IPS-20b (cell line): ENCODE measurements at regions not wholly inside any gene's neighbourhood (a gene's known extent, or its start where the extent isn't known, plus 50 kb on each side); places are given as distances from the start of the nearest gene placed in this dataset.

Experiments
- H3K27ac ChIP-seq: one replicate; pipeline ENCODE4 v1.5.1; 2013; ENCODE audit warnings: low read length
- H3K27me3 ChIP-seq: 2 replicates; pipeline ENCODE4 v1.6.1; 2013; ENCODE audit warnings: mild to moderate bottlenecking, low read length, inconsistent platforms; ENCODE audit not compliant: insufficient read depth
- H3K36me3 ChIP-seq: 2 replicates; pipeline ENCODE4 v1.6.1; 2013; ENCODE audit warnings: low read depth, mild to moderate bottlenecking, inconsistent platforms, low read length, moderate library complexity; ENCODE audit not compliant: insufficient read depth
- H3K4me1 ChIP-seq: 2 replicates; pipeline ENCODE4 v1.6.1; 2013; ENCODE audit warnings: mild to moderate bottlenecking, control low read depth, inconsistent platforms, low read length, moderate library complexity; ENCODE audit not compliant: insufficient read depth
- H3K4me3 ChIP-seq: 2 replicates; pipeline ENCODE4 v1.5.1; 2013; ENCODE audit warnings: mild to moderate bottlenecking, low read length, inconsistent platforms
- H3K9ac ChIP-seq: 2 replicates; pipeline ENCODE4 v1.6.1; 2013; ENCODE audit warnings: low read depth, mild to moderate bottlenecking, inconsistent platforms, low read length, moderate library complexity
- H3K9me3 ChIP-seq: 2 replicates; pipeline ENCODE4 v1.6.1; 2013; ENCODE audit warnings: mild to moderate bottlenecking, low read depth, low read length, inconsistent platforms; ENCODE audit not compliant: insufficient read depth

DNA sequence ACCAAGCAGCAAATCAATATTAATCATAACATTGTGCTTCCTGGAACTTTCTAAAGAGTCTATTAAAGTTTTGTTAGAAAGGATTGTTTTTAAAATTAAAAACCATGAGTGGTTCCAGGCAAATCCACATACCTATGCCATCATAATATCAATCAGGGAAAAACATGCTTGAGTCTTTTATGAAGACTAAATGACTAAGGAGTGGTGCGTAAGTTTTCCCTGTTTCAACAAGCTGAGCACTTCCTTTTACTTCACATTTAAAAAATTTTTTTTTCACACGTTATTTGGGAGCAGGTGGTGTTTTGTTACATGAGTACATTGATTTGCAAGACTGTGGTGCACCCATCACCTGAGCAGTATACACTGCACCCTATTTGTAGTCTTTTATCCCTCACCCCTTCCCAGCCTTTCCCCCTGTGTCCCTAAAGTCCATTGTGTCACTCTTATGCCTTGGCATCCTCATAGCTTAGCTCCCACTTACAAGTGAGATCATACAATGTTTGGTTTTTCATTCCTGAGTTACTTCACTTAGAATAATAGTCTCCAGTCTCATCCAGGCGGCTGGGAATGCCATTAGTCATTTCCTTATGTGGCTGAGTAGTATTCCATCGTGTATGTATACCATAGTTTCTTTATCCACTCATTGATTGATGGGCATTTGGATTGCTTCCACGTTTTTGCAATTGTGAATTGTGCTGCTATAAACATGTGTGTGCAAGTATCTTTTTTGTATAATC is 1190.3 kb upstream of the RAG2 start:
- Histone ChIP-seq H3K4me1 (no peaks in the 10 kb centered on the region), H3K27ac (no peak overlapping the region), H3K27me3 (no peaks in the 10 kb centered on the region), H3K36me3 (no peaks in the 10 kb centered on the region), H3K9me3 (peaks cover 5% of the 10 kb centered on the region), H3K4me3 (no peak overlapping the region), H3K9ac (no peak overlapping the region)

DNA sequence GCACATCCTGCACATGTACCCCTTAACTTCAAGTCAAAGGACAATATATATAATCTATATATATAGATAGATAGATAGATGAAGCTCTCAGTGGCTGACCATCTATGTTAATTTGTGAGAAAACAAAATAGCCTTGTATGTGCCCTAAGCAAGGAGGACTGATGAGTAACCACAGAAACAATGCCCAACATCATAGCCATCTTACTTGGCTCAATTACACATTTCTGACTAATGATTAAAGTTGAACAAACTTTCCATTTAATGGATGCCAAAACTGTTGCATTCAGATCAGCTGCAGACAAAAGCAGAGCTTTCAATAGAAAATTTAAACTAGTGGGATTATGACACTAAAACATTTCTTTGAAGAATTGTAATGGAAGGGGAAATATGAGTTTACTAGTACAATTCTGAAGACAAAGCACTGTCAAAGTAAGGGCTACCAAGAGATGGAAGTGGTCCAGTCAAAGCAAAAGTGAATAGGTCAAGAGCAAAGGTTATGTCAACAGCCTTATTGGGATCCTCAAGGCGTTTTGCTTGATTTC is 1188.2 kb upstream of the RAG2 start:
- H3K4me3 ChIP-seq, result no peak overlapping the region
- H3K27ac ChIP-seq, result no peak overlapping the region
- H3K4me1 ChIP-seq, result no peaks in the 10 kb centered on the region
- no peak overlapping the region for H3K9ac ChIP-seq
- H3K9me3 ChIP-seq, result peaks cover 6% of the 10 kb centered on the region
- H3K36me3 ChIP-seq, result no peaks in the 10 kb centered on the region
- no peaks in the 10 kb centered on the region for H3K27me3 ChIP-seq

DNA sequence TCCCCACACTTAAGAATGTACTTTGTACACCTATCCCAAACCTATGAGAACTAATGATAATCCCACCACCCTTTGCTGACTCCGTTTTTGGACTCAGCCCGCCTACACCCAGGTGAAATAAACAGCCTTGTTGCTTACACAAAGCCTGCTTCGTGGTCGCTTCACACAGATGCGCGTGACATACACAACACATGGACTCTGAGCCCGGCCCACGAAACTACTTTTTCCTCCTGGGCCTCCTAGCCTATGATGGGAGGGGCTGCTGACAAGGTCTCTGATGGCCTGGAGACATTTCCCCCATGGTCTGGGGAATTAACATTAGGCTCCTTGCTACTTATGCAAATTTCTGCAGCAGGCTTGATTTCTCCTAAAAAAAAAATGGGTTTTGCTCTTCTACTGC is 1176.4 kb upstream of the RAG2 start:
- no peak overlapping the region for H3K9ac ChIP-seq
- H3K27me3 ChIP-seq, result no peaks in the 10 kb centered on the region
- H3K4me1 ChIP-seq, result no peaks in the 10 kb centered on the region
- no peaks in the 10 kb centered on the region for H3K36me3 ChIP-seq
- no peak overlapping the region for H3K4me3 ChIP-seq
- H3K27ac ChIP-seq, result no peak overlapping the region
- H3K9me3 ChIP-seq, result no peaks in the 10 kb centered on the region; the same call in 1 of the 2 replicates

DNA sequence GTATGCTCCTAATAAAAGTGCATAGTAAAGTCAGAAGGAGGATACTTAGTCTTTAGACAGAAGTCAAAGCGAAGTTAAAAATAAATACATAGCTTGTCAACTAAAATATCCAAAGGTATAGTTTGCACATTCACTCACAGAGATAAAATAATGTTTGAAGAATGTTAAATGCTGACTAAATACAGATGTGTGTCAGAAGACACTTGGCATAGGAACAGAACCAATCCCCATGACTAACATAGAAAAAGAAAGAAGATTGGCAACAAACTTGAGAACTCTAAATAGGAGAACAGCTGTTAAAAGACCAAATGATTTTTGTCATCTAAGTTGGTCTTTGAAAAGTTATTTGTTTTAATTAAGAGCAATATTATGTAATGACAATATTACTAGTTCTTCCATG is 1172.1 kb upstream of the RAG2 start:
- H3K4me3 ChIP-seq, result no peak overlapping the region
- no peaks in the 10 kb centered on the region for H3K27me3 ChIP-seq
- no peaks in the 10 kb centered on the region for H3K4me1 ChIP-seq
- no peaks in the 10 kb centered on the region for H3K36me3 ChIP-seq
- H3K9me3 ChIP-seq, result no peaks in the 10 kb centered on the region; the same call in 1 of the 2 replicates
- no peak overlapping the region for H3K9ac ChIP-seq
- H3K27ac ChIP-seq, result no peak overlapping the region

DNA sequence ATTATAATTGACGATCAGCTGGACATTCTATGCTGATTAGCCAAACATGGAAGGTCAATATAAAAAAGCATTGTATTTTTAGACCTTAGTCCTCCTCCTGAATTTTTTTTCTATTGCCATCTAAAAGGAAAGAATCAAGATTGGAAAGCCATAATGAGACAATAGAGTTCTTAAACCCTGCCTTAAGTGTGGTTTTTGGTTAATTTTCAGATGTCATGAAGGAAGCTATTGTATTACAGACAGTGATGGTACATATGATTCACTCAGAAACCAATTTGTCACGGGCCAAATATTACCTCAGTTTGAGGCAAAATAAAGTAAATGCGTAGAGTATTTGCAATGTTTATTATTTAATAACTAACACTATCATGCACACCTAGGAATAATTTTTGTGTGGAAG is 1164.0 kb upstream of the RAG2 start:
- no peaks in the 10 kb centered on the region for H3K9me3 ChIP-seq
- no peak overlapping the region for H3K27ac ChIP-seq
- H3K9ac ChIP-seq, result no peak overlapping the region
- H3K4me1 ChIP-seq, result no peaks in the 10 kb centered on the region
- H3K36me3 ChIP-seq, result no peaks in the 10 kb centered on the region
- H3K4me3 ChIP-seq, result no peak overlapping the region
- no peaks in the 10 kb centered on the region for H3K27me3 ChIP-seq

DNA sequence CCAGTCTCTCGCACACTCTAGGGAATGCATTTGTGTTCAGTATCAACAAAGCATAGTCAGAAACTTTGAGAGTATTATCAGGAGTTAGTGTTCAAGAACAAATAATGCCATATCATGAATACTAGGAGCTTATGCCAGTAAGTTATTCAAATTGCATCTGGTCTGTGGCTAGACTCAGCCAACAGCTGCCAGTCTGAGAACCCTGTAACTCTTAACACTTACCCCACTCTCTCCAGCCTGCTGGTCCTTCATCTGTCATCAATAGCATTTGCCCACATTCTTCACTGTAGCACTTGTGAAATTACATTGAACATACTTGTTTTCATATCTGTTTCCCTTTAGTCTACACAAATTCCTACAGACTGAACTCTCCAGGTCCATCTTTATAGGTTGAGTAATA is 1157.5 kb upstream of the RAG2 start:
- Histone ChIP-seq H3K27ac (no peak overlapping the region), H3K27me3 (no peaks in the 10 kb centered on the region)

DNA sequence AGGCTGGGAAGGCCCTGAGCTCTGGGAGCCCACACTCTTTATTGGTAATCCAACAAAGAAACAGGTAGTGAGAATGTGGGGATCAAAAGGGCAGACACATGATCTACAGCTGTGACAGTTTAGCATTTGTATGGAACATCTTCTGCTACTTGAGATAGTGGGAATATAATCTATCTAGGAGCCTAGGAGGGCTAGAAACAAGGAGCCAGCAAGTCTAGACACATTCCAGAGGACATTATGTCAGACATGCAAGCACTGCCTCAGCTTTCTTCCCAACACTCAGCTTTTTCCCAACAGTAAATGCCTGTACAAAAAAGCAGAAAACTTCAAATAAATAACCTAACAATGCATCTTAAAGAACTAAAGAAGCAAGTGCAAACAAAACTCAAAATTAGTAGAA is 1150.6 kb upstream of the RAG2 start:
- no peak overlapping the region for H3K27ac ChIP-seq
- no peaks in the 10 kb centered on the region for H3K27me3 ChIP-seq
- H3K9me3 ChIP-seq, result no peaks in the 10 kb centered on the region
- H3K4me1 ChIP-seq, result no peaks in the 10 kb centered on the region
- H3K36me3 ChIP-seq, result no peaks in the 10 kb centered on the region
- no peak overlapping the region for H3K9ac ChIP-seq
- no peak overlapping the region for H3K4me3 ChIP-seq

More for the DNA sequence above, 1157.5 kb upstream of the RAG2 start:
- Histone ChIP-seq H3K4me1 (no peaks in the 10 kb centered on the region), H3K36me3 (no peaks in the 10 kb centered on the region), H3K9ac (no peak overlapping the region), H3K4me3 (no peak overlapping the region), H3K9me3 (no peaks in the 10 kb centered on the region)

DNA sequence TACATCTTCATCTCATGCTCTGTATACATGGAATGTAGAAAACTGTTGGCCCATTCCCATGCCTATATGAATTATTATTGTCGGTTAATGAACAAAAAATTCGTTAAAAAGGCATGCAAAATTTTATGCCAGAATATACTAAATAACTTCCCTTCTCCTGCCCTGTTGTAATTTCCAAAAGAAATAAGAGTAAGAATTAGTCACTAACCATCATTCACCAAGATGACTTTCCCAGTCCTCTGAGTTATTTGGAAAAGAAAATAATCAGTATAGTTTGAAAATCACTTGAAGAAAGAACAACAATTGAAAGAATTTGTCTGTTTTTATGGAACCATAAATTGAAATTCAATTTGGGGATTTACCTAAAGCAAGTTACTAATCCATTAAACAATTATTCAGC is 1149.1 kb upstream of the RAG2 start:
- no peaks in the 10 kb centered on the region for H3K36me3 ChIP-seq
- H3K27me3 ChIP-seq, result no peaks in the 10 kb centered on the region
- H3K27ac ChIP-seq, result no peak overlapping the region
- H3K4me1 ChIP-seq, result no peaks in the 10 kb centered on the region
- no peaks in the 10 kb centered on the region for H3K9me3 ChIP-seq
- H3K9ac ChIP-seq, result no peak overlapping the region
- H3K4me3 ChIP-seq, result no peak overlapping the region

DNA sequence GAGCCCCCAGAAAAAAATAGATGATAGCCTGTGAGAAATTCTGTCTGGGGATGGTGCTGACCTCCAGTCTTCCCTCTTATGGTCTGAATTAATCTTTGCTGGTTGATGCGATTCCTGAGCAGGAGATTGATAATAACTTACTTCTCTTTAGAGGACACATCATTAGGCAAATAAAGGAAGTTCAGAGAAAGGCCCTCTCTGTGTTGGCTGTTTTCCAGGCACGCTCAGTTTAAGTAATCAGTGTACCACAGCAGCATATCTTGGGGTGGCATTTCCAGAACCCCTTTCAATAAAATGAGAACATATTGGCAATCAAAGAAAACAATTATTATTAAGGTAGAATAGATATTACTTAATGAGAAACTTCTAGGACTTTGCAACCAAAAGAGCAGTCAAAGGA is 1129.3 kb upstream of the RAG2 start:
- H3K27me3 ChIP-seq, result no peaks in the 10 kb centered on the region
- H3K27ac ChIP-seq, result no peak overlapping the region
- no peaks in the 10 kb centered on the region for H3K9me3 ChIP-seq
- H3K9ac ChIP-seq, result no peak overlapping the region
- H3K4me1 ChIP-seq, result no peaks in the 10 kb centered on the region
- H3K36me3 ChIP-seq, result no peaks in the 10 kb centered on the region
- no peak overlapping the region for H3K4me3 ChIP-seq

DNA sequence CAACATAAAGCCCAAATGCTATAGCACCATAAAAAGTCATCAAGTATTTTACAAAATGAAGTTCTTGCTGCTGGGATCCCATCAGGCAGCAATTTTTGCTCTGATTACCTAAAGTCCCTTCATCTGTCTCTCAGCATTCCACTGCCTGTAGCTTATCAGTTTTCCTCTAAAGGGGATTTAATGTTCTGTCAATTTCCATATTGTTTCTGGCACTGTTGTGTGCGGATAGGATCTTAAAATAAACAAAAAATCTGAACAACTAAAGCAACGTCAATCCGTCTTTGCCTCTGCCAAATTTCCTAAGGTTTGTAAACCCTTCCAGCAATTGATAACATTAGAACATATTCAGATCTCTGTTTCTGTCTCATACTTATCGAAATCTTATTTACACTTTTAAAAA is 1126.3 kb upstream of the RAG2 start:
- Histone ChIP-seq H3K36me3 (no peaks in the 10 kb centered on the region), H3K9ac (no peak overlapping the region), H3K4me3 (no peak overlapping the region), H3K27me3 (no peaks in the 10 kb centered on the region), H3K4me1 (no peaks in the 10 kb centered on the region), H3K9me3 (no peaks in the 10 kb centered on the region), H3K27ac (no peak overlapping the region)

DNA sequence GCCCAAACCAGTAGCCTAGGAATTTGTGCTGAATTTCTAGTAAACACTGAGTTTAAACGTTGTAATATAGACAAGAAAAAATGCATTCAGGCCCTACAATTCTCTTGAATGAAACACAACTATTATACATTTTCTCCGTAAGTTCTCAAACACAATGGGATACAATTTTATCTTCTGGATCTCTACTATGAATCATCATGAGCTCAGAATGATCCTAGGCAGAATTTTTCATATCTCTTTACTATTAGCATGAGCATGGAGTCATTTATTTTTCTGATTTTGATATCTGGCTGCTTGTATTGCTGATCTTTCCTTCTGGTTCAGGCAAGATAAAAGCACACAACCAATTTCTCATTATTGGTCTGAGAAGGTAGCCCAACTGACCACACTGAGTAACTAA is 1123.4 kb upstream of the RAG2 start:
- H3K27me3 ChIP-seq, result no peaks in the 10 kb centered on the region
- no peak overlapping the region for H3K9ac ChIP-seq
- no peak overlapping the region for H3K4me3 ChIP-seq
- no peak overlapping the region for H3K27ac ChIP-seq
- H3K36me3 ChIP-seq, result no peaks in the 10 kb centered on the region
- no peaks in the 10 kb centered on the region for H3K4me1 ChIP-seq
- H3K9me3 ChIP-seq, result no peaks in the 10 kb centered on the region

DNA sequence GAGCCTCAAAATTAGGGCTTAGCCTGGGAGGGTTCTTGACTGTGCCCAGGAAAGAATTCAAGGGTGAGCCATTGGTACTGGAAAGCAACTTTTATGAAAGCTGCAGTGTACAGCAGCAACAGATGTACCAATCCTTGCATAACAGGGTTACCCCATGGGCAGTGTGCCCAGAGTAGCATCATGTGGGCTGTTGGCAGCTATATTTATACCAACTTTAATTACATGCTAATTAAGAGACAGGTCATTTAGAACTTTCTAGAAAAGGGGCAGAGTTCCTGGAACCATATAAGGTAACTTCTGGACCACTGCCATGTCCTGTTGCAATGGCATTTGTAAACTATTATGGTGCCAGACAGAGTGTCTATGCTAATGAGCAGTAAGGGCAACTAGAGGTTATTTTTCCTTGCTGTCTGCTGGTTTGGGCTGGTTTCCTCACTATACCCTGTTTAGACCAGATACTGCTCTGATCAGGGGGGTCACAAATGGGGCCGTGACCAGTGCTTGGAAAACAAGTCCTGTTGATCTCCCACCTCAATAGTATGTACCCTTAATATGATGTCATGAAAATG is 1120.5 kb upstream of the RAG2 start:
- Histone ChIP-seq H3K4me3 (no peak overlapping the region), H3K36me3 (no peaks in the 10 kb centered on the region), H3K9me3 (no peaks in the 10 kb centered on the region), H3K9ac (no peak overlapping the region), H3K27me3 (no peaks in the 10 kb centered on the region), H3K4me1 (no peaks in the 10 kb centered on the region), H3K27ac (no peak overlapping the region)
